H9 (cell line): ENCODE measurements at regions not wholly inside any gene's neighbourhood (a gene's known extent, or its start where the extent isn't known, plus 50 kb on each side); places are given as distances from the start of the nearest gene placed in this dataset.

Experiments used
- DNase-seq: peaks from one replicate; pipeline ENCODE4 v3.0.0-alpha.2; 2017
- H2AFZ ChIP-seq: one replicate; pipeline ENCODE4 v1.6.1; 2013; ENCODE audit warnings: mild to moderate bottlenecking, low read length, control low read depth, moderate library complexity
- H2AK5ac ChIP-seq: 2 replicates; pipeline ENCODE4 v1.6.1; 2013; ENCODE audit warnings: low read length, control low read depth, mixed read lengths; ENCODE audit not compliant: insufficient read length
- H2BK120ac ChIP-seq: one replicate; pipeline ENCODE4 v1.6.1; 2013; ENCODE audit warnings: low read depth, mild to moderate bottlenecking, low read length, control low read depth, inconsistent platforms; ENCODE audit not compliant: poor library complexity, severe bottlenecking
- H2BK12ac ChIP-seq: 2 replicates; pipeline ENCODE4 v1.6.1; 2013; ENCODE audit warnings: low read length, control low read depth, mixed read lengths, low read depth; ENCODE audit not compliant: insufficient read length
- H2BK15ac ChIP-seq: 2 replicates; pipeline ENCODE4 v1.6.1; 2013; ENCODE audit warnings: low read depth, low read length, control low read depth
- H2BK20ac ChIP-seq: one replicate; pipeline ENCODE4 v1.6.1; 2013; ENCODE audit warnings: low read depth, mild to moderate bottlenecking, low read length, control low read depth, inconsistent platforms; ENCODE audit not compliant: poor library complexity, severe bottlenecking
- H2BK5ac ChIP-seq: 2 replicates; pipeline ENCODE4 v1.6.1; 2013; ENCODE audit warnings: low read length, control low read depth, mixed read lengths; ENCODE audit not compliant: insufficient read length
- H3K14ac ChIP-seq: 2 replicates; pipeline ENCODE4 v1.6.1; 2013; ENCODE audit warnings: low read length, control low read depth; ENCODE audit not compliant: insufficient read depth
- H3K18ac ChIP-seq: 2 replicates; pipeline ENCODE4 v1.6.1; 2013; ENCODE audit warnings: low read depth, mild to moderate bottlenecking, mixed read lengths, low read length, control low read depth; ENCODE audit not compliant: insufficient read length
- H3K23ac ChIP-seq: 2 replicates; pipeline ENCODE4 v1.6.1; 2013; ENCODE audit warnings: low read length, control low read depth, mixed read lengths, low read depth; ENCODE audit not compliant: insufficient read length
- H3K23me2 ChIP-seq: 2 replicates; pipeline ENCODE4 v1.6.1; 2013; ENCODE audit warnings: low read depth, mild to moderate bottlenecking, mixed read lengths, low read length, control low read depth; ENCODE audit not compliant: insufficient read length, poor library complexity, severe bottlenecking
- H3K27ac ChIP-seq: 2 replicates; pipeline ENCODE4 v1.5.1; 2013; ENCODE audit warnings: low read length, control low read depth, mixed read lengths, low read depth; ENCODE audit not compliant: insufficient read length
- H3K27me3 ChIP-seq: 2 replicates; pipeline ENCODE4 v1.6.1; 2013; ENCODE audit warnings: low read length, control low read depth, inconsistent platforms; ENCODE audit not compliant: insufficient read depth
- H3K4ac ChIP-seq: 2 replicates; pipeline ENCODE4 v1.6.1; 2013; ENCODE audit warnings: low read depth, mild to moderate bottlenecking, control low read depth, inconsistent platforms, low read length, moderate library complexity
- H3K4me1 ChIP-seq: 2 replicates; pipeline ENCODE4 v1.6.1; 2013; ENCODE audit warnings: low read length, control low read depth, inconsistent platforms; ENCODE audit not compliant: insufficient read depth
- H3K4me2 ChIP-seq: 2 replicates; pipeline ENCODE4 v1.6.1; 2013; ENCODE audit warnings: low read length, control low read depth, mixed read lengths; ENCODE audit not compliant: insufficient read length, insufficient read depth
- H3K56ac ChIP-seq: 2 replicates; pipeline ENCODE4 v1.6.1; 2013; ENCODE audit warnings: low read depth, mild to moderate bottlenecking, mixed read lengths, low read length, control low read depth; ENCODE audit not compliant: insufficient read length
- H3K79me1 ChIP-seq: 2 replicates; pipeline ENCODE4 v1.6.1; 2013; ENCODE audit warnings: low read depth, mild to moderate bottlenecking, moderate library complexity, low read length, control low read depth, inconsistent platforms; ENCODE audit not compliant: insufficient read depth, poor library complexity, severe bottlenecking
- H3K79me2 ChIP-seq: 2 replicates; pipeline ENCODE4 v1.6.1; 2013; ENCODE audit warnings: low read length, control low read depth, inconsistent platforms; ENCODE audit not compliant: insufficient read depth
- H3K9ac ChIP-seq: 2 replicates; pipeline ENCODE4 v1.6.1; 2013; ENCODE audit warnings: low read length, control low read depth, mixed read lengths; ENCODE audit not compliant: insufficient read length; ENCODE audit errors: extremely low read depth
- H3K9me3 ChIP-seq: one replicate; pipeline ENCODE4 v1.6.1; 2013; ENCODE audit warnings: low read depth, low read length, inconsistent platforms; ENCODE audit not compliant: control insufficient read depth
- H3T11ph ChIP-seq: one replicate; pipeline ENCODE4 v1.6.1; 2013; ENCODE audit warnings: mild to moderate bottlenecking, low read length, control low read depth, inconsistent platforms
- H4K20me1 ChIP-seq: one replicate; pipeline ENCODE4 v1.6.1; 2013; ENCODE audit not compliant: control insufficient read depth, insufficient read length, insufficient read depth
- H4K5ac ChIP-seq: 2 replicates; pipeline ENCODE4 v1.6.1; 2013; ENCODE audit warnings: low read depth, mild to moderate bottlenecking, mixed read lengths, low read length, control low read depth; ENCODE audit not compliant: insufficient read length
- H4K8ac ChIP-seq: replicated peaks from 2 replicates; pipeline ENCODE4 v1.6.1; 2013; ENCODE audit warnings: low read length, control low read depth, mixed read lengths, low read depth; ENCODE audit not compliant: insufficient read length
- H4K91ac ChIP-seq: 2 replicates; pipeline ENCODE4 v1.6.1; 2013; ENCODE audit warnings: low read depth, mild to moderate bottlenecking, moderate library complexity, mixed read lengths, low read length, control low read depth; ENCODE audit not compliant: insufficient read length
- H3K27ac Mint-ChIP-seq, 3 experiments: 2 replicates in 2 of 3; 3 replicates in 1 of 3; pipeline ENCODE4 v1.8.0; 2020 to 2021; ENCODE audit warnings: mixed read lengths in 3 of 3, mild to moderate bottlenecking in 1 of 3, moderate library complexity in 1 of 3
- H3K27me3 Mint-ChIP-seq: 2 replicates; pipeline ENCODE4 v1.8.0; 2021; ENCODE audit warnings: low read depth, mild to moderate bottlenecking, moderate library complexity, mixed read lengths
- H3K36me3 Mint-ChIP-seq, 3 experiments: 2 replicates in 2 of 3; 3 replicates in 1 of 3; pipeline ENCODE4 v1.8.0; 2020 to 2021; ENCODE audit warnings: low read depth in 3 of 3, mixed read lengths in 3 of 3; ENCODE audit not compliant: insufficient read depth in 1 of 3
- H3K4me1 Mint-ChIP-seq, 2 experiments: 2 replicates each; pipeline ENCODE4 v1.8.0; 2020; ENCODE audit warnings: mixed read lengths in 2 of 2
- H3K4me3 Mint-ChIP-seq, 2 experiments: 2 replicates in 1 of 2; 3 replicates in 1 of 2; pipeline ENCODE4 v1.8.0; 2020 to 2021; ENCODE audit warnings: mild to moderate bottlenecking in 2 of 2, mixed read lengths in 2 of 2, moderate library complexity in 1 of 2
- H3K9me3 Mint-ChIP-seq, 2 experiments: 2 replicates in 1 of 2; 3 replicates in 1 of 2; pipeline ENCODE4 v1.8.0; 2020; ENCODE audit warnings: mild to moderate bottlenecking in 2 of 2, mixed read lengths in 2 of 2, moderate library complexity in 1 of 2
- CTCF ChIP-seq: fragments of 200-600 bp; sonication (generic); conservative IDR thresholded peaks from 3 replicates; pipeline ENCODE4 v1.8.0; 2021; ENCODE audit warnings: antibody characterized with exemption, mild to moderate bottlenecking
- WGBS: extraction: QIAGEN DNeasy Blood & Tissue Kit; methylation state at CpG from one replicate; pipeline ENCODE4 v1.1.7; 2013; ENCODE audit warnings: missing lambda C conversion rate, low lambda C conversion rate, mixed read lengths; ENCODE audit not compliant: insufficient read length; ENCODE audit errors: extremely low coverage; 5-methylcytosine and 5-hydroxymethylcytosine counted together

- Mint-ChIP-seq H3K4me1 (peaks cover 9 to 14% of the 10 kb centered on the region in 2 experiments), H3K27me3 (no peaks in the 10 kb centered on the region), H3K4me3 (no peak overlapping the region), H3K27ac (no peak overlapping the region), H3K36me3 (no peaks in the 10 kb centered on the region; a peak in 1 of 7 replicates), H3K9me3 (peaks cover 0 to 5% of the 10 kb centered on the region in 2 experiments; a peak in 3 of 5 replicates)
- Histone ChIP-seq H3K9ac (no peak overlapping the region), H2BK20ac (no peak overlapping the region), H3K56ac (no peak overlapping the region), H3K79me2 (no peaks in the 10 kb centered on the region), H3K23me2 (no peaks in the 10 kb centered on the region), H3K4ac (no peak overlapping the region), H3K14ac (no peak overlapping the region), H2BK120ac (no peak overlapping the region), H3K27me3 (no peaks in the 10 kb centered on the region), H3K18ac (no peak overlapping the region), H3K79me1 (no peaks in the 10 kb centered on the region), H4K5ac (no peak overlapping the region), H4K20me1 (no peaks in the 10 kb centered on the region), H3K27ac (no peak overlapping the region), H2BK15ac (no peak overlapping the region), H3K23ac (no peak overlapping the region), H2AK5ac (no peak overlapping the region), H2AFZ (no peak overlapping the region), H4K8ac (no peak overlapping the region), H3T11ph (no peak overlapping the region), H3K9me3 (no peaks in the 10 kb centered on the region), H2BK12ac (no peak overlapping the region), H4K91ac (no peak overlapping the region), H2BK5ac (no peak overlapping the region), H3K4me1 (no peaks in the 10 kb centered on the region), H3K4me2 (no peak overlapping the region)
- TF ChIP-seq CTCF, result no peak
- no CpG with 5 or more reads among the region's 3 CpGs for WGBS
- no peak for DNase-seq
Measured at GRCh38 chr2:53268626-53269025, 499.0 kb upstream of the CHAC2 start.
